Keratinocyte (primary cell): ENCODE measurements at regions not wholly inside any gene's neighbourhood (a gene's known extent, or its start where the extent isn't known, plus 50 kb on each side); places are given as distances from the start of the nearest gene placed in this dataset.

Experiments used
- DNase-seq: peaks from one replicate; pipeline ENCODE4 v3.0.0-alpha.2; 2011; ENCODE audit warnings: low read depth, missing footprints, low spot score
- FAIRE-seq: peaks from 2 replicates; lab custom pipeline; 2011; peaks lifted over from hg19 to GRCh38; lab: Jason Lieb, UNC
- H2AFZ ChIP-seq: 2 replicates; pipeline ENCODE4 v1.6.0; 2012; ENCODE audit warnings: low read length, control low read depth, inconsistent platforms; ENCODE audit not compliant: control insufficient read depth
- H3K27ac ChIP-seq: 2 replicates; pipeline ENCODE4 v1.5.1; 2011; ENCODE audit warnings: low read length; ENCODE audit not compliant: control insufficient read depth, insufficient read depth
- H3K27me3 ChIP-seq: 3 replicates; pipeline ENCODE4 v1.6.0; 2011; ENCODE audit warnings: low read length; ENCODE audit not compliant: control insufficient read depth, insufficient read depth; ENCODE audit errors: extremely low read depth
- H3K36me3 ChIP-seq, 2 experiments: 2 replicates in 1 of 2; 3 replicates in 1 of 2; pipeline ENCODE4 v1.5.1; 2011; ENCODE audit warnings: low read length in 2 of 2, mild to moderate bottlenecking in 1 of 2; ENCODE audit not compliant: control insufficient read depth in 2 of 2, insufficient read depth in 2 of 2; ENCODE audit errors: extremely low read depth in 1 of 2
- H3K4me1 ChIP-seq: 3 replicates; pipeline ENCODE4 v1.5.1; 2011; ENCODE audit warnings: low read length; ENCODE audit not compliant: control insufficient read depth, insufficient read depth; ENCODE audit errors: extremely low read depth
- H3K4me2 ChIP-seq: 3 replicates; pipeline ENCODE4 v1.6.0; 2011; ENCODE audit warnings: low read depth, low read length; ENCODE audit not compliant: control insufficient read depth, insufficient read depth; ENCODE audit errors: extremely low read depth
- H3K4me3 ChIP-seq, 3 experiments: fragments of 200-600 bp in 1 of 3; sonication (generic) in 1 of 3; 2 replicates in 2 of 3; 3 replicates in 1 of 3; pipeline ENCODE4 v1.5.1; 2011 to 2016; ENCODE audit warnings: low read length in 3 of 3, mild to moderate bottlenecking in 3 of 3, control low read depth in 2 of 3, inconsistent platforms in 1 of 3, low read depth in 1 of 3, mixed read lengths in 1 of 3, mixed run types in 1 of 3, moderate library complexity in 1 of 3; ENCODE audit not compliant: control insufficient read depth in 2 of 3, insufficient read depth in 2 of 3; ENCODE audit errors: extremely low read depth in 1 of 3
- H3K79me2 ChIP-seq: 2 replicates; pipeline ENCODE4 v1.6.0; 2012; ENCODE audit warnings: low read length; ENCODE audit not compliant: control insufficient read depth, insufficient read depth
- H3K9ac ChIP-seq: 3 replicates; pipeline ENCODE4 v1.6.0; 2011; ENCODE audit warnings: low read length; ENCODE audit not compliant: control insufficient read depth, insufficient read depth; ENCODE audit errors: extremely low read depth
- H3K9me1 ChIP-seq: 3 replicates; pipeline ENCODE4 v1.6.0; 2011; ENCODE audit warnings: low read length; ENCODE audit not compliant: control insufficient read depth, insufficient read depth; ENCODE audit errors: extremely low read depth
- H3K9me3 ChIP-seq: 2 replicates; pipeline ENCODE4 v1.5.1; 2012; ENCODE audit warnings: low read depth, low read length; ENCODE audit not compliant: control insufficient read depth
- H4K20me1 ChIP-seq: 3 replicates; pipeline ENCODE4 v1.6.0; 2011; ENCODE audit warnings: low read length; ENCODE audit not compliant: control insufficient read depth, insufficient read depth; ENCODE audit errors: extremely low read depth
- EZH2 ChIP-seq: IDR thresholded peaks from one replicate; pipeline ENCODE4 v1.6.1; 2012; ENCODE audit warnings: inconsistent platforms, mild to moderate bottlenecking, low read length, moderate library complexity
- dilution Hi-C: fragments of 300-500 bp; cut with MboI; formaldehyde crosslinking; loops from one replicate; pipeline ENCODE4 v1.7.0; 2020; ENCODE audit warnings: low sequenced_read_pairs; ENCODE audit not compliant: extremely low pct_ligation_motif_present
- TF ChIP-seq, protein P1 (sequence below), 3 experiments: IDR thresholded peaks in 1 of 3; conservative IDR thresholded peaks in 1 of 3; optimal IDR thresholded peaks in 1 of 3; 2 replicates in 2 of 3; 3 replicates in 1 of 3; pipeline versions ENCODE3 to v1.5.1; 2011; ENCODE audit warnings: low read length in 3 of 3, mild to moderate bottlenecking in 3 of 3, moderate library complexity in 2 of 3, control low read depth in 1 of 3, inconsistent platforms in 1 of 3; ENCODE audit not compliant: insufficient read depth in 2 of 3; ENCODE audit errors: extremely low read depth in 1 of 3

DNA sequence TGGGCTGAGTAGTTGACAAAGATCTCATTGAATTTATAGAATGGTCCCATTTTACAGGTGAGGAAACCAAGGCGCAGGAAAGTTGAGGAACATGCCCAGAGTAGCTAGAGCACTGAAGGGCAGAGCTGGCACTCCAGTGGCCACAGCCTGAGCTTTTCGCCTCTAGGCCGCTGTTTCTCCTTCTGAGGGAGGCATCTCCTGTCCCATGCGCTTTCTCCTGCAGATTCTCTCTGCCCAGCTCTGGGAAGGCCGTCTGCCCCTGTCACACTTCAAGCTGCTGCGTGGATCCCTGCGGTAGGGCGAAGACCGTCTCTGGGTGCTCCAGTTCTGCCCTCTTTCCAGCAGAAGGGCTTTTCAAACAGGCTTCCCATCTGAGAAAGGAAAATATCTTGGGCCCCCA, 159.9 kb downstream of the ACTL8 start:
- H3K36me3 ChIP-seq, result no peaks in the 10 kb centered on the region
- H3K9me3 ChIP-seq, result no peaks in the 10 kb centered on the region
- no peaks in the 10 kb centered on the region for H3K9me1 ChIP-seq
- TF ChIP-seq, protein P1, sequence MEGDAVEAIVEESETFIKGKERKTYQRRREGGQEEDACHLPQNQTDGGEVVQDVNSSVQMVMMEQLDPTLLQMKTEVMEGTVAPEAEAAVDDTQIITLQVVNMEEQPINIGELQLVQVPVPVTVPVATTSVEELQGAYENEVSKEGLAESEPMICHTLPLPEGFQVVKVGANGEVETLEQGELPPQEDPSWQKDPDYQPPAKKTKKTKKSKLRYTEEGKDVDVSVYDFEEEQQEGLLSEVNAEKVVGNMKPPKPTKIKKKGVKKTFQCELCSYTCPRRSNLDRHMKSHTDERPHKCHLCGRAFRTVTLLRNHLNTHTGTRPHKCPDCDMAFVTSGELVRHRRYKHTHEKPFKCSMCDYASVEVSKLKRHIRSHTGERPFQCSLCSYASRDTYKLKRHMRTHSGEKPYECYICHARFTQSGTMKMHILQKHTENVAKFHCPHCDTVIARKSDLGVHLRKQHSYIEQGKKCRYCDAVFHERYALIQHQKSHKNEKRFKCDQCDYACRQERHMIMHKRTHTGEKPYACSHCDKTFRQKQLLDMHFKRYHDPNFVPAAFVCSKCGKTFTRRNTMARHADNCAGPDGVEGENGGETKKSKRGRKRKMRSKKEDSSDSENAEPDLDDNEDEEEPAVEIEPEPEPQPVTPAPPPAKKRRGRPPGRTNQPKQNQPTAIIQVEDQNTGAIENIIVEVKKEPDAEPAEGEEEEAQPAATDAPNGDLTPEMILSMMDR (optimal IDR thresholded peaks at IDR 0.05 in 1 of 3, IDR thresholded peaks at IDR 0.05 in 1 of 3, conservative IDR thresholded peaks at IDR 0.05 in 1 of 3; ENCODE audit: extremely low read depth in 1 of 3, insufficient read depth in 2 of 3, low read length in 3 of 3), result no peak
- TF ChIP-seq EZH2, result no peak
- no peak overlapping the region for H3K9ac ChIP-seq
- no peak overlapping the region for H2AFZ ChIP-seq
- peaks cover 6% of the 10 kb centered on the region for H3K27me3 ChIP-seq
- H3K27ac ChIP-seq, result no peak overlapping the region
- no peak overlapping the region for H3K4me3 ChIP-seq
- H4K20me1 ChIP-seq, result no peaks in the 10 kb centered on the region
- no peak for DNase-seq
- H3K4me1 ChIP-seq, result no peaks in the 10 kb centered on the region
- dilution Hi-C loops, result no loop called here
- H3K4me2 ChIP-seq, result no peak overlapping the region
- FAIRE-seq, result no peak
- no peaks in the 10 kb centered on the region for H3K79me2 ChIP-seq

- Histone ChIP-seq H3K27ac (no peak overlapping the region), H3K4me2 (no peak overlapping the region), H3K9me1 (no peaks in the 10 kb centered on the region), H2AFZ (no peak overlapping the region), H4K20me1 (no peaks in the 10 kb centered on the region), H3K4me3 (no peak overlapping the region), H3K4me1 (no peaks in the 10 kb centered on the region), H3K79me2 (no peaks in the 10 kb centered on the region), H3K36me3 (no peaks in the 10 kb centered on the region), H3K9me3 (no peaks in the 10 kb centered on the region), H3K9ac (no peak overlapping the region), H3K27me3 (peaks cover 6% of the 10 kb centered on the region)
- FAIRE-seq (no peak), DNase-seq (no peak)
- dilution Hi-C loops, result no loop called here
- TF ChIP-seq EZH2, result no peak
- TF ChIP-seq, protein P1 (optimal IDR thresholded peaks at IDR 0.05 in 1 of 3, IDR thresholded peaks at IDR 0.05 in 1 of 3, conservative IDR thresholded peaks at IDR 0.05 in 1 of 3; ENCODE audit: extremely low read depth in 1 of 3, insufficient read depth in 2 of 3, low read length in 3 of 3), result no peak
Observed at GRCh38 chr1:17915511-17916197, 160.5 kb downstream of the ACTL8 start.
